ENCODE measurements at regions not wholly inside any gene's neighbourhood (a gene's known extent, or its start where the extent isn't known, plus 50 kb on each side); places are given as distances from the start of the nearest gene placed in this dataset.

- DNase-seq = no peak
Observed at GRCh38 chr13:27847669-27848068, 55.4 kb downstream of the GSX1 start.

GRCh38 chr13:27851096-27851850, 59.0 kb downstream of the GSX1 start:
- DNase-seq = no peak

- no peak for DNase-seq
Observed at GRCh38 chr13:27852491-27852890, 60.2 kb downstream of the GSX1 start.

GRCh38 chr13:27853335-27853734, 61.1 kb downstream of the GSX1 start:
- DNase-seq = no peak

- no peak for DNase-seq
Observed at GRCh38 chr13:27853861-27854260, 61.6 kb downstream of the GSX1 start.

GRCh38 chr13:27854606-27855005, 62.3 kb downstream of the GSX1 start:
- no peak for DNase-seq

- no peak for DNase-seq
Observed at GRCh38 chr13:27855381-27855780, 63.1 kb downstream of the GSX1 start.

- DNase-seq = peak in 2 of 3 donors; percentile 5 to 8
Observed at GRCh38 chr13:27857282-27857681, 62.5 kb upstream of the PDX1 start.

- DNase-seq = no peak
Observed at GRCh38 chr13:27858046-27858445, 61.8 kb upstream of the PDX1 start.

GRCh38 chr13:27860743-27861142, 59.1 kb upstream of the PDX1 start:
- no peak for DNase-seq

GRCh38 chr13:27861165-27861564, 58.6 kb upstream of the PDX1 start:
- no peak for DNase-seq

- peak in 1 of 3 donors; percentile 11 for DNase-seq
Observed at GRCh38 chr13:27868641-27869435, 51.0 kb upstream of the PDX1 start.

- DNase-seq = no peak
Observed at GRCh38 chr13:27869436-27870095, 50.2 kb upstream of the PDX1 start.

Measured in muscle of back (tissue), 3 donors.